ENCODE measurements at regions not wholly inside any gene's neighbourhood (a gene's known extent, or its start where the extent isn't known, plus 50 kb on each side); places are given as distances from the start of the nearest gene placed in this dataset.

GRCh38 chr7:41489885-41490284 is 213.0 kb downstream of the INHBA start:
- TF ChIP-seq, protein P1, sequence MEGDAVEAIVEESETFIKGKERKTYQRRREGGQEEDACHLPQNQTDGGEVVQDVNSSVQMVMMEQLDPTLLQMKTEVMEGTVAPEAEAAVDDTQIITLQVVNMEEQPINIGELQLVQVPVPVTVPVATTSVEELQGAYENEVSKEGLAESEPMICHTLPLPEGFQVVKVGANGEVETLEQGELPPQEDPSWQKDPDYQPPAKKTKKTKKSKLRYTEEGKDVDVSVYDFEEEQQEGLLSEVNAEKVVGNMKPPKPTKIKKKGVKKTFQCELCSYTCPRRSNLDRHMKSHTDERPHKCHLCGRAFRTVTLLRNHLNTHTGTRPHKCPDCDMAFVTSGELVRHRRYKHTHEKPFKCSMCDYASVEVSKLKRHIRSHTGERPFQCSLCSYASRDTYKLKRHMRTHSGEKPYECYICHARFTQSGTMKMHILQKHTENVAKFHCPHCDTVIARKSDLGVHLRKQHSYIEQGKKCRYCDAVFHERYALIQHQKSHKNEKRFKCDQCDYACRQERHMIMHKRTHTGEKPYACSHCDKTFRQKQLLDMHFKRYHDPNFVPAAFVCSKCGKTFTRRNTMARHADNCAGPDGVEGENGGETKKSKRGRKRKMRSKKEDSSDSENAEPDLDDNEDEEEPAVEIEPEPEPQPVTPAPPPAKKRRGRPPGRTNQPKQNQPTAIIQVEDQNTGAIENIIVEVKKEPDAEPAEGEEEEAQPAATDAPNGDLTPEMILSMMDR (IDR thresholded peaks at IDR 0.05), result no peak
- no peak for TF ChIP-seq POLR2A (IDR thresholded peaks at IDR 0.05)

Data from right lobe of liver (tissue), 4 donors.